ENCODE measurements at regions not wholly inside any gene's neighbourhood (a gene's known extent, or its start where the extent isn't known, plus 50 kb on each side); places are given as distances from the start of the nearest gene placed in this dataset.
"Not testable (repeated sequence)": the region's sequence is repeated elsewhere in the genome, so short reads cannot be mapped to it uniquely, and the experiment has no call there.

DNA sequence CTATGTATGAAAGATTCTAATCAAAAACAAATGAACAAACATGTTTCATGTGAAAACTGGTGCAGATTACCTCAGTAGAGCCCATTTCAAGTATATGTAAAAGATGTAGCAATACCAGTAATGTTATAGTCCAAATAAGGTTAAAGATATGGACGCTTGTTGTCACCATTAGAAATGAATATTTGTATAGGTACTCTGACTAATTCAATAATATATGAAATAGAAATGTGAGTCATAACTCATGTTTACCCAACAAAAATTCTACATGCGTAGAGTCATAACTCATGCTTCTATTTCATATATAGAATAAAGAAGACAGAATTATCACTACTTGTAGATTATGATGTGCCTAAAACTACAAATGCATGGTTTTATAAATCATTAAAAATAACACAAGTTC is 739.1 kb upstream of the DIAPH2 start:
- no peaks in the 10 kb centered on the region for H3K9me3 ChIP-seq
- intact Hi-C loops (cut with DNase I; ENCODE audit: low total_unique reads) = no loop called here
- H3K36me3 ChIP-seq = no peaks in the 10 kb centered on the region
- H3K4me3 ChIP-seq = no peak overlapping the region
- DNase-seq (ENCODE audit: low spot score in 2 of 2) = no peak
- H3K27me3 ChIP-seq = peaks cover 0 to 42% of the 10 kb centered on the region in 2 donors
- H3K27ac ChIP-seq = no peak overlapping the region
- no peaks in the 10 kb centered on the region for H3K4me1 ChIP-seq
- TF ChIP-seq POLR2AphosphoS5 (IDR thresholded peaks at IDR 0.05) (no peak), POLR2A (IDR thresholded peaks at IDR 0.05) (no peak)
- TF ChIP-seq, protein P1, sequence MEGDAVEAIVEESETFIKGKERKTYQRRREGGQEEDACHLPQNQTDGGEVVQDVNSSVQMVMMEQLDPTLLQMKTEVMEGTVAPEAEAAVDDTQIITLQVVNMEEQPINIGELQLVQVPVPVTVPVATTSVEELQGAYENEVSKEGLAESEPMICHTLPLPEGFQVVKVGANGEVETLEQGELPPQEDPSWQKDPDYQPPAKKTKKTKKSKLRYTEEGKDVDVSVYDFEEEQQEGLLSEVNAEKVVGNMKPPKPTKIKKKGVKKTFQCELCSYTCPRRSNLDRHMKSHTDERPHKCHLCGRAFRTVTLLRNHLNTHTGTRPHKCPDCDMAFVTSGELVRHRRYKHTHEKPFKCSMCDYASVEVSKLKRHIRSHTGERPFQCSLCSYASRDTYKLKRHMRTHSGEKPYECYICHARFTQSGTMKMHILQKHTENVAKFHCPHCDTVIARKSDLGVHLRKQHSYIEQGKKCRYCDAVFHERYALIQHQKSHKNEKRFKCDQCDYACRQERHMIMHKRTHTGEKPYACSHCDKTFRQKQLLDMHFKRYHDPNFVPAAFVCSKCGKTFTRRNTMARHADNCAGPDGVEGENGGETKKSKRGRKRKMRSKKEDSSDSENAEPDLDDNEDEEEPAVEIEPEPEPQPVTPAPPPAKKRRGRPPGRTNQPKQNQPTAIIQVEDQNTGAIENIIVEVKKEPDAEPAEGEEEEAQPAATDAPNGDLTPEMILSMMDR (IDR thresholded peaks at IDR 0.05) = no peak

- no peaks in the 10 kb centered on the region for H3K9me3 ChIP-seq
- no peaks in the 10 kb centered on the region for H3K36me3 ChIP-seq
- no peaks in the 10 kb centered on the region for H3K4me1 ChIP-seq
- TF ChIP-seq POLR2AphosphoS5 (IDR thresholded peaks at IDR 0.05) (no peak), POLR2A (IDR thresholded peaks at IDR 0.05) (no peak)
- TF ChIP-seq, protein P1 (IDR thresholded peaks at IDR 0.05) = no peak
- intact Hi-C loops (cut with DNase I; ENCODE audit: low total_unique reads) = no loop called here
- no peak overlapping the region for H3K4me3 ChIP-seq
- no peak for DNase-seq (ENCODE audit: low spot score in 2 of 2)
- no peak overlapping the region for H3K27ac ChIP-seq
- H3K27me3 ChIP-seq = peaks cover 0 to 32% of the 10 kb centered on the region in 2 donors
Observed at GRCh38 chrX:95949588-95949987, 735.1 kb upstream of the DIAPH2 start.

DNA sequence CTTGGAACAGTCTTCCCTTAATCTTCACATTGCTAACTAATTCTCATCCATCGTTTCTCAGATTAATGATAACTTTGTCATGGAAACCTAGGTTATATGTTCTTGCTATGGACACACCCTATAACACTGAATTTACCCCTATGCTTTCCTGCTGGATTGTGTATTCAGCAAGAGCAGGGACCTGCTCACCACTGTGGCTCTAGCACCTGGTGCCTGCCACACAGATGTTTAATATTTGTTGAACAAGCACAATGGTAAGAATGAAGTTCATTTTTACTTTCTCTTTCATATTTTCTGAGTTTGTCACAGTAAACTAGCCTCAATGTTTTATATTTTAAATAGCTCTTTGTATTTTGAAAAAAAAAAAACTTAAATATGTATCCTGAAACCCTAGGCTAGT is 734.0 kb upstream of the DIAPH2 start:
- Histone ChIP-seq H3K36me3 (no peaks in the 10 kb centered on the region), H3K9me3 (no peaks in the 10 kb centered on the region), H3K4me3 (no peak overlapping the region), H3K4me1 (no peaks in the 10 kb centered on the region), H3K27ac (no peak overlapping the region), H3K27me3 (peaks cover 0 to 32% of the 10 kb centered on the region in 2 donors)
- intact Hi-C loops (cut with DNase I; ENCODE audit: low total_unique reads) = no loop called here
- TF ChIP-seq, protein P1 (IDR thresholded peaks at IDR 0.05) = no peak
- TF ChIP-seq POLR2AphosphoS5 (IDR thresholded peaks at IDR 0.05) = no peak
- TF ChIP-seq POLR2A (IDR thresholded peaks at IDR 0.05) = no peak
- no peak for DNase-seq (ENCODE audit: low spot score in 2 of 2)

DNA sequence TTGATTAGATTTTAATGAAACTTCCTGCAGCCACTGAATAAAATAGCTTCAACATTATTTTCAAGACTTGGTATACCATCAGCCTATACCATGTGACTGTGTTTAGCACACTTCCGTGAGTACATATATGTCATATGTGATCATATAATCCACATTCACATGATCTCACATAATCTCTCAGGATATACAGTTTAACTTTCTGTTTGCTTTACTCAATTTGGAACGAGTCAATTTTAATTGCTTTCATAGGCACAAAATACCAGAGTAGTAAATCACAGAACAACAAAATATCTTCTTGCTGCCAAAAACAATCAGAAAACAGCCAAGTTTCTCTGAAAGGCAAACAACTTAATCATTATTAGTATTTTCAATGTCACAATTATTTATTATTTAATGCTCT is 731.1 kb upstream of the DIAPH2 start:
- no peaks in the 10 kb centered on the region for H3K9me3 ChIP-seq
- no peaks in the 10 kb centered on the region for H3K36me3 ChIP-seq
- intact Hi-C loops (cut with DNase I; ENCODE audit: low total_unique reads) = no loop called here
- H3K27me3 ChIP-seq = peaks cover 0 to 25% of the 10 kb centered on the region in 2 donors
- no peak overlapping the region for H3K27ac ChIP-seq
- H3K4me1 ChIP-seq = no peaks in the 10 kb centered on the region
- H3K4me3 ChIP-seq = no peak overlapping the region
- no peak for DNase-seq (ENCODE audit: low spot score in 2 of 2)
- TF ChIP-seq, protein P1 (IDR thresholded peaks at IDR 0.05) = no peak
- TF ChIP-seq POLR2A (IDR thresholded peaks at IDR 0.05) (no peak), POLR2AphosphoS5 (IDR thresholded peaks at IDR 0.05) (no peak)

DNA sequence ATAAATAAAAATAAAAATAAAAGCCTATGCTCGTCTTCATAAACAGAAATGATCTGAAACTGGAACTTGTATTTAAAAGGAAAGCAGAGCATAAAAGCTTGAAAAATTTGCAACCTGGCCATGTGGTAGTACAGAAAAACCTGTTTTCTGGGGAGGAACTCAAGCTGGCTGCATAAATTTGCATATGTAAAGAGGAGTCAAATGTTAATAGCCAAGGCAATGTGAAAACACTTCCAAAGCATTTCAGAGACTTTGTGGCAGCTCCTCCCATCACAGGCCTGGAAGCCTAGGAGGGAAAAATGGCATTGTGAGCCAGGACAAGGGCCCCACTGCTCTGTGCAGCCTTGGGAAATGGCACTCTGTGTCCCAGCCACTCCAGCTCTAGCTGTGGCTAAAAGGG is 727.9 kb upstream of the DIAPH2 start:
- DNase-seq (ENCODE audit: low spot score in 2 of 2) = no peak
- intact Hi-C loops (cut with DNase I; ENCODE audit: low total_unique reads) = no loop called here

DNA sequence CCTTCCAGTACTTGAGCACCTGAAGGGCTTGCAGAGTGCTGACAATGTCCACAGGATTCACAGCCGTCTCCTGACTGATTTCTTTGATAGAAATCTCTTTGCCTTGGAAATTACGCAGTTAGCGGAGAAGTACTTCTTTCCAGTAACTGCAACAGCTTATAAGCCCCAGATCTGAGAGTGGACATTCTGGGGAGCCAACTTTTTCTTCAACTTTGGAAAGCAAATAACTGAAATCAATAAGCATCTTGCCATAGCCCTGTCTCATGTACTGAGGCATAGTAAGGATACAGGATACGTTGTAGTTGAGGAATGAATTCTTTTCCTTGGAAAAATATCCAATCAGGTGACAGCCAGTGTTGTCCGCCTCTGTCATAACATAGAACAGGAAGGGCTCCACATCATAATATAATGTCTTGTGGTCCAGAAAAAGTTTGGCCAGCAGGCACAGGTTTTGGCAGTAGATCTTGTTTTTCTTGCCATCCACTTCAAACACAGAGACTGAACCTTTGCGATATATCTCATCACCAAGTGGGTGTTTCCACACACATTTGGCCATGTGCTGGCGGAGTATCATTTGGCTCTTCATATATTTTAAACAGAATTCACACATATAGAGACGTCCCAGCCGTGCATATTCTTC is 711.1 kb upstream of the DIAPH2 start:
- H3K4me3 ChIP-seq; H3K36me3 ChIP-seq; H3K4me1 ChIP-seq; intact Hi-C loops (cut with DNase I; ENCODE audit: low total_unique reads); H3K9me3 ChIP-seq; H3K27ac ChIP-seq; DNase-seq (ENCODE audit: low spot score in 2 of 2): not testable (repeated sequence)
- H3K27me3 ChIP-seq = peaks cover 0 to 22% of the 10 kb centered on the region in 2 donors

More for the DNA sequence above, 727.9 kb upstream of the DIAPH2 start:
- H3K27me3 ChIP-seq = peaks cover 0 to 8% of the 10 kb centered on the region in 2 donors
- no peaks in the 10 kb centered on the region for H3K9me3 ChIP-seq
- TF ChIP-seq, protein P1 (IDR thresholded peaks at IDR 0.05) = no peak
- TF ChIP-seq POLR2AphosphoS5 (IDR thresholded peaks at IDR 0.05) = no peak
- no peak for TF ChIP-seq POLR2A (IDR thresholded peaks at IDR 0.05)
- no peaks in the 10 kb centered on the region for H3K4me1 ChIP-seq
- H3K4me3 ChIP-seq = no peak overlapping the region
- no peaks in the 10 kb centered on the region for H3K36me3 ChIP-seq
- H3K27ac ChIP-seq = no peak overlapping the region

All from breast epithelium (tissue), 4 donors.